Kidney epithelial cell (primary cell): ENCODE measurements at regions not wholly inside any gene's neighbourhood (a gene's known extent, or its start where the extent isn't known, plus 50 kb on each side); places are given as distances from the start of the nearest gene placed in this dataset.

Source experiments
- DNase-seq: peaks from one replicate; pipeline ENCODE4 v3.0.0-alpha.2; 2010; ENCODE audit warnings: low read depth
- H3K27me3 ChIP-seq: 2 replicates; pipeline ENCODE4 v1.6.0; 2011; ENCODE audit warnings: low read length; ENCODE audit not compliant: control insufficient read depth, insufficient read depth
- H3K36me3 ChIP-seq: 2 replicates; pipeline ENCODE4 v1.5.1; 2011; ENCODE audit warnings: low read length; ENCODE audit not compliant: control insufficient read depth, insufficient read depth
- H3K4me3 ChIP-seq: 2 replicates; pipeline ENCODE4 v1.5.1; 2011; ENCODE audit warnings: low read depth, mild to moderate bottlenecking, control low read depth, low read length
- CTCF ChIP-seq: IDR thresholded peaks from 2 replicates; pipeline ENCODE4 v1.5.1; 2011; ENCODE audit warnings: mild to moderate bottlenecking, moderate library complexity, low read length, control low read depth, inconsistent platforms; ENCODE audit not compliant: insufficient read depth, poor library complexity, severe bottlenecking

- DNase-seq = no peak
- no peak for TF ChIP-seq CTCF
- no peak overlapping the region for H3K4me3 ChIP-seq
- no peaks in the 10 kb centered on the region for H3K36me3 ChIP-seq
- no peaks in the 10 kb centered on the region for H3K27me3 ChIP-seq
Measured at GRCh38 chr2:106724301-106724794, 161.6 kb downstream of the ST6GAL2 start.

- no peak for DNase-seq
- Histone ChIP-seq H3K27me3 (no peaks in the 10 kb centered on the region), H3K4me3 (no peak overlapping the region), H3K36me3 (no peaks in the 10 kb centered on the region)
- TF ChIP-seq CTCF = no peak
Measured at GRCh38 chr2:106734165-106734564, 151.8 kb downstream of the ST6GAL2 start.

GRCh38 chr2:106735807-106736206 lies 150.2 kb downstream of the ST6GAL2 start:
- TF ChIP-seq CTCF = no peak
- Histone ChIP-seq H3K27me3 (no peaks in the 10 kb centered on the region), H3K4me3 (no peak overlapping the region), H3K36me3 (no peaks in the 10 kb centered on the region)
- DNase-seq = no peak

GRCh38 chr2:106736221-106736620 lies 149.7 kb downstream of the ST6GAL2 start:
- no peak for DNase-seq
- H3K36me3 ChIP-seq = no peaks in the 10 kb centered on the region
- H3K27me3 ChIP-seq = no peaks in the 10 kb centered on the region
- TF ChIP-seq CTCF = no peak
- no peak overlapping the region for H3K4me3 ChIP-seq

- no peak for TF ChIP-seq CTCF
- Histone ChIP-seq H3K36me3 (no peaks in the 10 kb centered on the region), H3K27me3 (no peaks in the 10 kb centered on the region), H3K4me3 (no peak overlapping the region)
- no peak for DNase-seq
Measured at GRCh38 chr2:106745468-106745867, 140.5 kb downstream of the ST6GAL2 start.

GRCh38 chr2:106749823-106750222 lies 136.1 kb downstream of the ST6GAL2 start:
- no peak for DNase-seq
- Histone ChIP-seq H3K4me3 (no peak overlapping the region), H3K27me3 (no peaks in the 10 kb centered on the region), H3K36me3 (no peaks in the 10 kb centered on the region)
- no peak for TF ChIP-seq CTCF
